ENCODE measurements at regions not wholly inside any gene's neighbourhood (a gene's known extent, or its start where the extent isn't known, plus 50 kb on each side); places are given as distances from the start of the nearest gene placed in this dataset.

- Histone ChIP-seq H3K27ac (ENCODE audit: control insufficient read depth, insufficient read depth, low read length) (peak overlapping the region; percentile 74), H3K9me1 (ENCODE audit: control insufficient read depth, extremely low read depth, insufficient read depth, low read length) (no peaks in the 10 kb centered on the region), H3K36me3 (ENCODE audit: control insufficient read depth in 2 of 2, extremely low read depth in 1 of 2, insufficient read depth in 2 of 2, low read length in 2 of 2) (no peaks in the 10 kb centered on the region), H3K4me2 (ENCODE audit: control insufficient read depth, extremely low read depth, insufficient read depth, low read depth, low read length) (peak overlapping the region; percentile 78), H3K9ac (ENCODE audit: control insufficient read depth, extremely low read depth, insufficient read depth, low read length) (no peak overlapping the region), H3K4me1 (ENCODE audit: control insufficient read depth, extremely low read depth, insufficient read depth, low read length) (peaks cover 33% of the 10 kb centered on the region), H3K27me3 (ENCODE audit: control insufficient read depth, extremely low read depth, insufficient read depth, low read length) (no peaks in the 10 kb centered on the region), H3K9me3 (ENCODE audit: control insufficient read depth, low read depth, low read length) (no peaks in the 10 kb centered on the region), H3K79me2 (ENCODE audit: control insufficient read depth, insufficient read depth, low read length) (no peaks in the 10 kb centered on the region), H3K4me3 (ENCODE audit: control insufficient read depth in 2 of 3, extremely low read depth in 1 of 3, insufficient read depth in 2 of 3, low read depth in 1 of 3, low read length in 3 of 3) (no peak overlapping the region), H4K20me1 (ENCODE audit: control insufficient read depth, extremely low read depth, insufficient read depth, low read length) (no peaks in the 10 kb centered on the region), H2AFZ (ENCODE audit: control insufficient read depth, low read length) (no peak overlapping the region)
- TF ChIP-seq EZH2 (IDR thresholded peaks at IDR 0.05; ENCODE audit: low read length) (no peak), CTCF (optimal IDR thresholded peaks at IDR 0.05 in 1 of 3, IDR thresholded peaks at IDR 0.05 in 1 of 3, conservative IDR thresholded peaks at IDR 0.05 in 1 of 3; ENCODE audit: extremely low read depth in 1 of 3, insufficient read depth in 2 of 3, low read length in 3 of 3) (no peak)
- FAIRE-seq, result no peak
- DNase-seq (ENCODE audit: low read depth, low spot score), result no peak
- dilution Hi-C loops (cut with MboI; ENCODE audit: extremely low pct_ligation_motif_present, low sequenced_read_pairs), result no loop called here
Observed at GRCh38 chr10:121332353-121332752, 265.9 kb downstream of the FGFR2 start.

DNA sequence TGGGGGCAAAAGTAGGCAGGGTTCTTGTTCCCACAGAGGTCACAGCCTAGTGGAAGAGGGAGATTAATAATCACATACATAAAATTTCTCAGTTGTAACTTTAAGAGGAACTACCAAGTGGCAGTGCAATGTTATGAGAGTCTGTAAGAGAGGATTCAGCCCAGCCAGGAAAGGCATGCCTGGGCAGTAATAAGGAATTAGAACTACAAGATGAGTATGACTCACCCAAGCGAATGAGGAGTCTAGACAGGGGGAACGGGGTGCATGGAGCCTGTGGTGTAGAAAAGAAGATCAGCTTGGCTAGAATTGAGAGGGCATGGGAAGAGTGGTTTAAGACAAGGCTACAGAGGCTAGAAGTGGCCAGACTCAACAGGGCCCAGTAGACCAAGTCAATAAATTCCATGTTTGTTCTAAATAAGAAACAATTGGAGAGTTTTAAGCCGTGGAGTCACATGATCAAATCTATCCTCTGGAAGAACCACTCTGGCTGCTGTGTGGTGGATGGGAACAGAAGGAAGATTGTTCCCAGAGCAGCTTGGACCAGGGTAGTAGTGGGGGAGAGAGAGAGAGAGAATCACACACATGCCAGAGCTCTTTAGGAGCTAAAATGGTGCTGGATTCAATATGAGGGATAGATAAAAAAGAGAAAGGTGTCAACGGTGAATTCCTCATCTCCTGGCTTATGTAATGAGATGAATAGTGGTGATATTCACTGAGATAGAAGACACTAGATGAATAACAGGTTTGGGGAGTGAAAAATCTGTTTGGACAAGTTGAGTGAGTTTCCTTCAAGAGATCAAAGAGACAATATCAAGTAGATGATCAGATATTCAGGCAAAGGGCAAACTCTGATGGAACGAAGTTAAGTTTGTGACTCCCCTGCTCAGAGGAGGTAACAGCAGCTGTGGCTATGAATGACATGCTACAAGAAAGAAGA is 265.1 kb downstream of the FGFR2 start:
- H3K79me2 ChIP-seq (ENCODE audit: control insufficient read depth, insufficient read depth, low read length), result no peaks in the 10 kb centered on the region
- no peaks in the 10 kb centered on the region for H3K9me1 ChIP-seq (ENCODE audit: control insufficient read depth, extremely low read depth, insufficient read depth, low read length)
- H3K4me1 ChIP-seq (ENCODE audit: control insufficient read depth, extremely low read depth, insufficient read depth, low read length), result peaks cover 33% of the 10 kb centered on the region
- H3K4me2 ChIP-seq (ENCODE audit: control insufficient read depth, extremely low read depth, insufficient read depth, low read depth, low read length), result peak overlapping the region; percentile 78
- no peaks in the 10 kb centered on the region for H4K20me1 ChIP-seq (ENCODE audit: control insufficient read depth, extremely low read depth, insufficient read depth, low read length)
- peak overlapping the region; percentile 45 for H3K9ac ChIP-seq (ENCODE audit: control insufficient read depth, extremely low read depth, insufficient read depth, low read length)
- no peaks in the 10 kb centered on the region for H3K27me3 ChIP-seq (ENCODE audit: control insufficient read depth, extremely low read depth, insufficient read depth, low read length)
- H2AFZ ChIP-seq (ENCODE audit: control insufficient read depth, low read length), result peak overlapping the region; percentile 83
- no peaks in the 10 kb centered on the region for H3K36me3 ChIP-seq (ENCODE audit: control insufficient read depth in 2 of 2, extremely low read depth in 1 of 2, insufficient read depth in 2 of 2, low read length in 2 of 2)
- peak; percentile 88 for FAIRE-seq
- dilution Hi-C loops (cut with MboI; ENCODE audit: extremely low pct_ligation_motif_present, low sequenced_read_pairs), result no loop called here
- no peak for DNase-seq (ENCODE audit: low read depth, low spot score)
- no peak for TF ChIP-seq CTCF (optimal IDR thresholded peaks at IDR 0.05 in 1 of 3, IDR thresholded peaks at IDR 0.05 in 1 of 3, conservative IDR thresholded peaks at IDR 0.05 in 1 of 3; ENCODE audit: extremely low read depth in 1 of 3, insufficient read depth in 2 of 3, low read length in 3 of 3)
- TF ChIP-seq EZH2 (IDR thresholded peaks at IDR 0.05; ENCODE audit: low read length), result no peak
- peak overlapping the region; percentile 74 for H3K27ac ChIP-seq (ENCODE audit: control insufficient read depth, insufficient read depth, low read length)
- peak overlapping the region in 2 of 3 experiments; percentile 24 to 29 for H3K4me3 ChIP-seq (ENCODE audit: control insufficient read depth in 2 of 3, extremely low read depth in 1 of 3, insufficient read depth in 2 of 3, low read depth in 1 of 3, low read length in 3 of 3)
- no peaks in the 10 kb centered on the region for H3K9me3 ChIP-seq (ENCODE audit: control insufficient read depth, low read depth, low read length)
